ENCODE measurements at regions not wholly inside any gene's neighbourhood (a gene's known extent, or its start where the extent isn't known, plus 50 kb on each side); places are given as distances from the start of the nearest gene placed in this dataset.

DNA sequence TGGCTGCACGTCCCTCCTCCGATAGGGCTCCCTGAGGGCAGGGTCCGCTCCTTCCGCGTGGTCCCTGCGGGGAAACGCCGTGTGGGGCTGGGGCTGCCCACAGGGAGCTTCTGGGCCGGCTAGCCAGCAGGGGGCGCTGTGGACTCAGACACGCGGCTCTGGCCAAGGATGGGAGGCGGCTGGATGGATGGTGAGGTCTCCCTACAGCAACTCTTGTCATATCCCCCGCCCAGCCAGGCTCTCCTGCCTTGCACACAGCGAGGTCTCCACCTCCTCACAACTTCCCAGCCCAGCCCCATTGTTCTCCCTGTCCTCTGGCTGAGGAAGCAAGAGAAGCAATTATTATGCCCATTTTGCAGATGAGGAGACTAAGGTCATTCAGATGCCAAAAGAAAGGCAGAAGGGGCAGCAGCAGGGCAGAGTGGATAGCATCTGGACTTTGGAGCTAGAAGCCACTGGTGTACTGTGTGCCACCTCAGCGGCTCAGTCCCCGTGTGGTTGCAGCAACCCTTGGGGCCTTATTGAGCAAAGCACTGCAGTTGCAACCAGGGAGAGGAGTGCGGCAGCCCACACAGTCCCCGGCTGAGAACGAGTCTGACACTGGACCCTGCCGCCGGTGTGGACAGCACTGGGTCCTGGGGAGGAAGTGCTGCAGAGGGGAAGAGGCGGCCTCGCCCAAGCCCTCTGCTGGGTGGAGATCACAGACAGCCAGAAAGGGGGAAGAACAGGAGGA is 99.0 kb downstream of the ZFP36L2 start:
- Histone ChIP-seq H3K4me3 (ENCODE audit: low read length in 2 of 2) (no peak overlapping the region), H2BK15ac (ENCODE audit: low read length) (peak overlapping the region; percentile 97), H2BK5ac (ENCODE audit: low read length) (peak overlapping the region; percentile 43), H3K23ac (ENCODE audit: low read depth, low read length, poor library complexity) (peak overlapping the region; percentile 56), H3K9ac (ENCODE audit: low read depth, low read length, poor library complexity) (no peak overlapping the region), H3K14ac (ENCODE audit: low read length) (no peak overlapping the region), H3K18ac (ENCODE audit: low read length) (peak overlapping the region; percentile 90), H4K91ac (ENCODE audit: low read depth, low read length, poor library complexity) (no peak overlapping the region), H3K4me2 (ENCODE audit: insufficient read depth, low read length, poor library complexity, severe bottlenecking) (no peak overlapping the region), H2BK120ac (ENCODE audit: low read depth, low read length) (peak overlapping the region; percentile 69), H3K9me3 (replicated peaks in 1 of 2; ENCODE audit: control insufficient read depth in 2 of 2, insufficient read depth in 1 of 2, low read depth in 1 of 2, low read length in 2 of 2) (no peaks in the 10 kb centered on the region), H3K27me3 (ENCODE audit: control insufficient read depth in 3 of 3, insufficient read depth in 3 of 3, low read depth in 1 of 3, low read length in 3 of 3) (no peaks in the 10 kb centered on the region), H2AK5ac (ENCODE audit: low read depth, low read length) (peak overlapping the region; percentile 58), H4K8ac (ENCODE audit: low read depth, low read length) (no peak overlapping the region), H3K4ac (ENCODE audit: low read length) (no peak overlapping the region), H2BK12ac (ENCODE audit: low read length) (peak overlapping the region; percentile 61), H3K4me1 (ENCODE audit: control insufficient read depth in 2 of 2, insufficient read depth in 1 of 2, low read depth in 1 of 2, low read length in 2 of 2) (peaks cover 17 to 19% of the 10 kb centered on the region in 2 donors), H3K27ac (replicated peaks; ENCODE audit: low read length) (no peak overlapping the region), H2AFZ (ENCODE audit: low read length) (no peak overlapping the region), H3K79me1 (ENCODE audit: low read depth, low read length) (no peaks in the 10 kb centered on the region), H3K36me3 (replicated peaks in 1 of 2; ENCODE audit: control insufficient read depth in 2 of 2, insufficient read depth in 2 of 2, low read length in 2 of 2) (no peaks in the 10 kb centered on the region)
- WGBS, 2 donors (ENCODE audit: extremely low coverage in 2 of 2, insufficient read length in 2 of 2, insufficient replicate concordance in 1 of 2): no CpG with 5 or more reads among the region's 24 CpGs
- no peak for DNase-seq (ENCODE audit: low spot score)

DNA sequence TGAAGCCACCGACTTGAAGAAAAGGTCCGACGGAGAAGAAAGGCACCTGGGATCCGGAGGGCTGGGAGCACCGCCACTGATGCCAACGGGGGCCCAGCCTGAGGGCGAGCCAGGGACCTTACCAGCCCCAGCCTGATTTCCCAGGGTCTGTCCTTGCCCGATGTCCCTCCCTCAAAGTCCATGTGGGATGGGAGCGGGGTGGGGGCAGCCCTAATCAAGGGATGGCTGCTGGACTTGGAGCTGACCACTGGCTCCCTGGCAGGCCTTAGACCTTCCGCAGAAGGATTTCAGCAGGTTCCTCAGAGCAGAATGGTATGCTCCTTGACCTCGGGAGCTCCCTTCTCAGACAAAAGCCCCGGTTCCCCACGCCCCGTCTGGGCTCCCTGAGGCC is 99.6 kb downstream of the ZFP36L2 start:
- Histone ChIP-seq H3K4me3 (ENCODE audit: low read length in 2 of 2) (no peak overlapping the region), H2BK5ac (ENCODE audit: low read length) (peak overlapping the region; percentile 43), H3K4me1 (ENCODE audit: control insufficient read depth in 2 of 2, insufficient read depth in 1 of 2, low read depth in 1 of 2, low read length in 2 of 2) (peaks cover 17 to 22% of the 10 kb centered on the region in 2 donors), H2BK12ac (ENCODE audit: low read length) (peak overlapping the region; percentile 61), H3K23ac (ENCODE audit: low read depth, low read length, poor library complexity) (peak overlapping the region; percentile 56), H4K8ac (ENCODE audit: low read depth, low read length) (no peak overlapping the region), H3K9me3 (replicated peaks in 1 of 2; ENCODE audit: control insufficient read depth in 2 of 2, insufficient read depth in 1 of 2, low read depth in 1 of 2, low read length in 2 of 2) (peaks cover 0 to 1% of the 10 kb centered on the region in 2 donors), H3K4ac (ENCODE audit: low read length) (no peak overlapping the region), H2AK5ac (ENCODE audit: low read depth, low read length) (peak overlapping the region; percentile 58), H3K4me2 (ENCODE audit: insufficient read depth, low read length, poor library complexity, severe bottlenecking) (no peak overlapping the region), H2AFZ (ENCODE audit: low read length) (no peak overlapping the region), H3K18ac (ENCODE audit: low read length) (peak overlapping the region; percentile 90), H4K91ac (ENCODE audit: low read depth, low read length, poor library complexity) (no peak overlapping the region), H3K9ac (ENCODE audit: low read depth, low read length, poor library complexity) (no peak overlapping the region), H2BK15ac (ENCODE audit: low read length) (peak overlapping the region; percentile 97), H3K14ac (ENCODE audit: low read length) (no peak overlapping the region), H3K79me1 (ENCODE audit: low read depth, low read length) (no peaks in the 10 kb centered on the region), H2BK120ac (ENCODE audit: low read depth, low read length) (peak overlapping the region; percentile 61), H3K36me3 (replicated peaks in 1 of 2; ENCODE audit: control insufficient read depth in 2 of 2, insufficient read depth in 2 of 2, low read length in 2 of 2) (no peaks in the 10 kb centered on the region), H3K27me3 (ENCODE audit: control insufficient read depth in 3 of 3, insufficient read depth in 3 of 3, low read depth in 1 of 3, low read length in 3 of 3) (no peaks in the 10 kb centered on the region), H3K27ac (replicated peaks; ENCODE audit: low read length) (no peak overlapping the region)
- no peak for DNase-seq (ENCODE audit: low spot score)
- WGBS, 2 donors (ENCODE audit: extremely low coverage in 2 of 2, insufficient read length in 2 of 2, insufficient replicate concordance in 1 of 2): no CpG with 5 or more reads among the region's 14 CpGs

DNA sequence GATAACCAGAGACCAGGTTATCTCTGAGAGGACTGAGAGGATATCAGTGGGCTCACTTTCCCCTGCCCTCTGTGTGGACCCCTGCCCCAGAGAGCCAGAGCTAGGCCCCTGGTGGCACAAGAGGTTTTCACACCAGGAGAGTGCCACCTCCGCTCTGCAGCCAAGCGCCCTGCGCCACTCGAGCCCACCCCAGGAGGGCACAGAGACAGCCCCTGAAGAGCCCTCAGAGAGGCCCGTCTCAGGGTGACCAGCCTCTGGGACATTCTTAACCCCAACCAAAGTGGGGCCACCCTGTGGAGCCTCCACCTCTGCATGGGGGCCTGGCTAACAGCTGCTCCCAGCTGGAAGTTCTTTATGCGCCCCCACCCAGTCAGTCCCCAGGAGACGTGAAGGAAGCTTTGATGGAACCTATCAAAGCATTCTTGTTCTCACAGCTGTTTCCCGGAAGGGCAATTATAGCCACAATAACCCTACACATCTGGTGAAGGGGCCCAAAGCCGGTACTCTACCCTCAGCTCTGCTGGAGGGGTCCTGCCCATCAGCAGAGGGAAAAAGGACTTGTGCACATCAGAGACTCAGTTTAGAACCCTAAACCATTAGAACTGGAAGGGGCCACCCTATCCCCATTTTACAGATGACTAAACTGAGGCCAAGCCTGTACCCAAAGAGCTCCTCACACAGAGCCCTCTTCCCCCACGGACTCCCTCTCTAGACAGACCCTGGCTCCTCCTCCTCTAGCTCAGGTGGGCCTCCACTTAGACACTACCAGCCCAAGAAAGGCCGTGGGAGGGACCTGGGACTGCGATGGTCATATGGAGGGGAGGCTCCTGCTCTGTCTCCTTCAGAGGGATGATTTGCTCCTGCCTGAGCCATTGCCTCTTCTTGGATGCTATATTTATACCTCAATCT is 101.1 kb downstream of the ZFP36L2 start:
- no peak overlapping the region for H3K18ac ChIP-seq (ENCODE audit: low read length)
- no peak overlapping the region for H3K23ac ChIP-seq (ENCODE audit: low read depth, low read length, poor library complexity)
- WGBS, 2 donors (ENCODE audit: extremely low coverage in 2 of 2, insufficient read length in 2 of 2, insufficient replicate concordance in 1 of 2): no CpG with 5 or more reads among the region's 12 CpGs
- H3K4me1 ChIP-seq (ENCODE audit: control insufficient read depth in 2 of 2, insufficient read depth in 1 of 2, low read depth in 1 of 2, low read length in 2 of 2): peaks cover 16 to 20% of the 10 kb centered on the region in 2 donors
- no peak overlapping the region for H3K27ac ChIP-seq (replicated peaks; ENCODE audit: low read length)
- no peak overlapping the region for H3K9ac ChIP-seq (ENCODE audit: low read depth, low read length, poor library complexity)
- peaks cover 0 to 1% of the 10 kb centered on the region in 2 donors for H3K9me3 ChIP-seq (replicated peaks in 1 of 2; ENCODE audit: control insufficient read depth in 2 of 2, insufficient read depth in 1 of 2, low read depth in 1 of 2, low read length in 2 of 2)
- no peak overlapping the region for H4K8ac ChIP-seq (ENCODE audit: low read depth, low read length)
- no peak overlapping the region for H2BK12ac ChIP-seq (ENCODE audit: low read length)
- H3K4me3 ChIP-seq (ENCODE audit: low read length in 2 of 2): no peak overlapping the region
- H2BK15ac ChIP-seq (ENCODE audit: low read length): peak overlapping the region; percentile 60
- H3K79me1 ChIP-seq (ENCODE audit: low read depth, low read length): no peaks in the 10 kb centered on the region
- H2BK5ac ChIP-seq (ENCODE audit: low read length): no peak overlapping the region
- H4K91ac ChIP-seq (ENCODE audit: low read depth, low read length, poor library complexity): no peak overlapping the region
- no peaks in the 10 kb centered on the region for H3K27me3 ChIP-seq (ENCODE audit: control insufficient read depth in 3 of 3, insufficient read depth in 3 of 3, low read depth in 1 of 3, low read length in 3 of 3)
- no peak overlapping the region for H2BK120ac ChIP-seq (ENCODE audit: low read depth, low read length)
- H3K14ac ChIP-seq (ENCODE audit: low read length): no peak overlapping the region
- no peak overlapping the region for H3K4ac ChIP-seq (ENCODE audit: low read length)
- no peak overlapping the region for H2AFZ ChIP-seq (ENCODE audit: low read length)
- H3K4me2 ChIP-seq (ENCODE audit: insufficient read depth, low read length, poor library complexity, severe bottlenecking): no peak overlapping the region
- H3K36me3 ChIP-seq (replicated peaks in 1 of 2; ENCODE audit: control insufficient read depth in 2 of 2, insufficient read depth in 2 of 2, low read length in 2 of 2): no peaks in the 10 kb centered on the region
- DNase-seq (ENCODE audit: low spot score): no peak
- no peak overlapping the region for H2AK5ac ChIP-seq (ENCODE audit: low read depth, low read length)

DNA sequence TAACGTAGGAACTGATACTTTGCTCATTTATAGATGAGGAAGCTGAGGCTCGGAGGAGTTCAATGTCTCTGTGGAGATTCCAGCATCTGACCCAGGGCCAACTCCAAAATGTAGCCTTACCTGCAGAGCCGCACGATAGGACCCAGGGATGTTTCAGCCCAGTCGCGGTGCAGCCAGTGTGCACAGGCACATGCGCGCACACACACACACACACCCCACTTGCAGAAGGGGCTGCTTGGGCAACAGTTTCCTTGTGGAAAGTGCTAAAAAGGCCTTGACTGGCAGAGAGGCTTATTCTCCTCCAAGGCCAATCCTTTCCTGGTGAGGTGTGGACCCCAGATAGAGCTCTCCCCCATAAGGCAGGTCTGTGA is 101.7 kb downstream of the ZFP36L2 start:
- Histone ChIP-seq H3K4me3 (ENCODE audit: low read length in 2 of 2) (no peak overlapping the region), H3K27me3 (ENCODE audit: control insufficient read depth in 3 of 3, insufficient read depth in 3 of 3, low read depth in 1 of 3, low read length in 3 of 3) (no peaks in the 10 kb centered on the region), H3K9me3 (replicated peaks in 1 of 2; ENCODE audit: control insufficient read depth in 2 of 2, insufficient read depth in 1 of 2, low read depth in 1 of 2, low read length in 2 of 2) (peaks cover 0 to 3% of the 10 kb centered on the region in 2 donors), H2BK15ac (ENCODE audit: low read length) (no peak overlapping the region), H2AFZ (ENCODE audit: low read length) (peak overlapping the region; percentile 58), H3K14ac (ENCODE audit: low read length) (no peak overlapping the region), H3K4me2 (ENCODE audit: insufficient read depth, low read length, poor library complexity, severe bottlenecking) (no peak overlapping the region), H3K9ac (ENCODE audit: low read depth, low read length, poor library complexity) (no peak overlapping the region), H2BK12ac (ENCODE audit: low read length) (no peak overlapping the region), H3K79me1 (ENCODE audit: low read depth, low read length) (no peaks in the 10 kb centered on the region), H3K4me1 (ENCODE audit: control insufficient read depth in 2 of 2, insufficient read depth in 1 of 2, low read depth in 1 of 2, low read length in 2 of 2) (peaks cover 10 to 16% of the 10 kb centered on the region in 2 donors), H2AK5ac (ENCODE audit: low read depth, low read length) (no peak overlapping the region), H4K8ac (ENCODE audit: low read depth, low read length) (no peak overlapping the region), H3K18ac (ENCODE audit: low read length) (peak overlapping the region; percentile 44), H3K4ac (ENCODE audit: low read length) (no peak overlapping the region), H2BK120ac (ENCODE audit: low read depth, low read length) (no peak overlapping the region), H4K91ac (ENCODE audit: low read depth, low read length, poor library complexity) (no peak overlapping the region), H2BK5ac (ENCODE audit: low read length) (no peak overlapping the region), H3K23ac (ENCODE audit: low read depth, low read length, poor library complexity) (no peak overlapping the region), H3K27ac (replicated peaks; ENCODE audit: low read length) (no peak overlapping the region), H3K36me3 (replicated peaks in 1 of 2; ENCODE audit: control insufficient read depth in 2 of 2, insufficient read depth in 2 of 2, low read length in 2 of 2) (no peaks in the 10 kb centered on the region)
- DNase-seq (ENCODE audit: low spot score): no peak
- no CpG with 5 or more reads among the region's 8 CpGs for WGBS, 2 donors (ENCODE audit: extremely low coverage in 2 of 2, insufficient read length in 2 of 2, insufficient replicate concordance in 1 of 2)

Measured in neuronal stem cell (in vitro differentiated cells).